Right lobe of liver (tissue), 6 donors: ENCODE measurements at regions not wholly inside any gene's neighbourhood (a gene's known extent, or its start where the extent isn't known, plus 50 kb on each side); places are given as distances from the start of the nearest gene placed in this dataset.

ENCODE experiments used
- ATAC-seq, 4 donors: fragments of 200-7000 bp; cut with Tn5 transposase; one replicate each; pipeline ENCODE4 v1.9.1; 2020; ENCODE audit warnings: mild to moderate bottlenecking in 4 of 4, moderate library complexity in 4 of 4
- DNase-seq, 3 donors: peaks; one replicate each; pipeline ENCODE4 v3.0.0-alpha.2; 2020
- H3K27ac ChIP-seq, 3 donors: fragments of 200-600 bp; one replicate each; pipeline ENCODE4 v1.8.0; 2022
- H3K27me3 ChIP-seq, 2 donors: fragments of 200-600 bp; one replicate each; pipeline ENCODE4 v1.8.0; 2022
- H3K36me3 ChIP-seq, 4 donors: fragments of 200-600 bp; sonication (generic) in 1 of 4; one replicate each; pipeline versions ENCODE4 v1.5.1 to v1.8.0; 2017 to 2022; ENCODE audit warnings: control low read depth in 1 of 4
- H3K4me1 ChIP-seq, 4 donors: fragments of 200-600 bp; sonication (generic) in 1 of 4; one replicate each; pipeline versions ENCODE4 v1.5.1 to v1.8.0; 2017 to 2022; ENCODE audit warnings: control low read depth in 1 of 4
- H3K4me3 ChIP-seq, 3 donors: fragments of 200-600 bp; one replicate each; pipeline ENCODE4 v1.8.0; 2022
- H3K9me3 ChIP-seq, 4 donors: fragments of 200-600 bp; sonication (generic) in 1 of 4; one replicate each; pipeline versions ENCODE4 v1.5.1 to v1.8.0; 2017 to 2022; ENCODE audit warnings: control low read depth in 1 of 4
- CTCF ChIP-seq, 4 donors: fragments of 200-600 bp in 3 of 4; fragments of 450-650 bp in 1 of 4; IDR thresholded peaks; one replicate each; pipeline versions ENCODE4 v1.5.1 to v1.8.0; 2016 to 2022; ENCODE audit warnings: antibody characterized with exemption in 4 of 4, mild to moderate bottlenecking in 2 of 4
- POLR2A ChIP-seq: fragments of 450-650 bp; IDR thresholded peaks from one replicate; pipeline ENCODE4 v1.6.1; 2017; ENCODE audit warnings: antibody characterized with exemption, mild to moderate bottlenecking
- WGBS: methylation state at CpG from one replicate; pipeline ENCODE4 v1.1.6; 2018; ENCODE audit warnings: low coverage, low lambda C conversion rate; ENCODE audit not compliant: insufficient coverage; ENCODE audit errors: missing lambda C conversion rate; 5-methylcytosine and 5-hydroxymethylcytosine counted together
- intact Hi-C, 2 donors: fragments of 100-400 bp; cut with DNase I; formaldehyde crosslinking; loops; one replicate each; pipeline versions ENCODE4 v1.11.2 to v1.14.1; 2022
- donor health status: DM: no; HTN: yes; CAD: no.
- donor health status: DM: no; HTN: no; CAD: no.
- donor health status: DM: no; HTN: no; CAD: no.
- donor health status: DM: no; HTN: yes; CAD: no.
- donor health status: DM: no; HTN: yes; CAD: no.

GRCh38 chr10:28879246-28879645 is 201.9 kb downstream of the BAMBI start:
- peak overlapping the region in 1 of 3 donors; percentile 51 for H3K27ac ChIP-seq
- H3K4me3 ChIP-seq = no peak overlapping the region
- intact Hi-C loops = no loop called here
- peak in 1 of 4 donors; percentile 14 for ATAC-seq
- H3K4me1 ChIP-seq = peaks cover 0 to 52% (median 10%) of the 10 kb centered on the region in 4 donors
- no peak for TF ChIP-seq CTCF (IDR thresholded peaks at IDR 0.05)
- TF ChIP-seq POLR2A = no peak
- no peaks in the 10 kb centered on the region for H3K27me3 ChIP-seq
- H3K9me3 ChIP-seq = no peaks in the 10 kb centered on the region
- H3K36me3 ChIP-seq = no peaks in the 10 kb centered on the region
- DNase-seq = no peak

- Histone ChIP-seq H3K36me3 (no peaks in the 10 kb centered on the region), H3K9me3 (no peaks in the 10 kb centered on the region), H3K4me3 (no peak overlapping the region), H3K27ac (peak overlapping the region in 1 of 3 donors; percentile 51), H3K4me1 (peaks cover 0 to 52% (median 10%) of the 10 kb centered on the region in 4 donors), H3K27me3 (no peaks in the 10 kb centered on the region)
- intact Hi-C loops = no loop called here
- DNase-seq (peak in 2 of 3 donors; percentile 52 to 56), ATAC-seq (peak; percentile 34 to 71 (median 54))
- WGBS = 41% methylated on average over 14 of the region's 16 CpGs
- TF ChIP-seq CTCF (IDR thresholded peaks at IDR 0.05) = no peak
- TF ChIP-seq POLR2A = no peak
Observed at GRCh38 chr10:28879875-28880682, 202.8 kb downstream of the BAMBI start.

- no peak for TF ChIP-seq CTCF (IDR thresholded peaks at IDR 0.05)
- no peak for TF ChIP-seq POLR2A
- no peak for ATAC-seq
- H3K36me3 ChIP-seq = no peaks in the 10 kb centered on the region
- intact Hi-C loops = no loop called here
- no peaks in the 10 kb centered on the region for H3K9me3 ChIP-seq
- DNase-seq = no peak
- 30% methylated on average over 3 of the region's 3 CpGs for WGBS
- no peak overlapping the region for H3K4me3 ChIP-seq
- peak overlapping the region in 1 of 3 donors; percentile 51 for H3K27ac ChIP-seq
- no peaks in the 10 kb centered on the region for H3K27me3 ChIP-seq
- peaks cover 0 to 52% (median 10%) of the 10 kb centered on the region in 4 donors for H3K4me1 ChIP-seq
Observed at GRCh38 chr10:28880683-28880950, 203.3 kb downstream of the BAMBI start.

- peak overlapping the region in 1 of 3 donors; percentile 51 for H3K27ac ChIP-seq
- DNase-seq (no peak), ATAC-seq (peak; percentile 59 to 80 (median 63))
- H3K4me3 ChIP-seq = no peak overlapping the region
- intact Hi-C loops = no loop called here
- H3K36me3 ChIP-seq = no peaks in the 10 kb centered on the region
- peaks cover 0 to 52% (median 10%) of the 10 kb centered on the region in 4 donors for H3K4me1 ChIP-seq
- no peaks in the 10 kb centered on the region for H3K27me3 ChIP-seq
- TF ChIP-seq POLR2A = no peak
- 9% methylated on average over 3 of the region's 3 CpGs for WGBS
- H3K9me3 ChIP-seq = no peaks in the 10 kb centered on the region
Observed at GRCh38 chr10:28881171-28881882, 204.0 kb downstream of the BAMBI start.

- DNase-seq = no peak
- no peak for ATAC-seq
- Histone ChIP-seq H3K27me3 (no peaks in the 10 kb centered on the region), H3K36me3 (no peaks in the 10 kb centered on the region), H3K4me1 (peaks cover 0 to 41% (median 10%) of the 10 kb centered on the region in 4 donors), H3K4me3 (no peak overlapping the region), H3K27ac (no peak overlapping the region), H3K9me3 (no peaks in the 10 kb centered on the region)
- 91% methylated on average over 8 of the region's 8 CpGs for WGBS
- no peak for TF ChIP-seq CTCF (IDR thresholded peaks at IDR 0.05)
- TF ChIP-seq POLR2A = no peak
- intact Hi-C loops = no loop called here
Observed at GRCh38 chr10:28883741-28884423, 206.6 kb downstream of the BAMBI start.
